Activated effector memory CD4-positive, alpha-beta T cell treated with anti-CD3 and anti-CD28 coated beads, Interleukin-2, amount 50 U/mL, for 16 hours (primary cell): ENCODE measurements at regions not wholly inside any gene's neighbourhood (a gene's known extent, or its start where the extent isn't known, plus 50 kb on each side); places are given as distances from the start of the nearest gene placed in this dataset.

Experiments
- DNase-seq: peaks from one replicate; pipeline ENCODE4 v3.0.0-alpha.2; 2020

GRCh38 chr10:117720931-117721835 lies 178.6 kb downstream of the EMX2 start:
- DNase-seq = no peak

- DNase-seq = no peak
Measured at GRCh38 chr10:117721873-117722272, 179.3 kb downstream of the EMX2 start.

DNA sequence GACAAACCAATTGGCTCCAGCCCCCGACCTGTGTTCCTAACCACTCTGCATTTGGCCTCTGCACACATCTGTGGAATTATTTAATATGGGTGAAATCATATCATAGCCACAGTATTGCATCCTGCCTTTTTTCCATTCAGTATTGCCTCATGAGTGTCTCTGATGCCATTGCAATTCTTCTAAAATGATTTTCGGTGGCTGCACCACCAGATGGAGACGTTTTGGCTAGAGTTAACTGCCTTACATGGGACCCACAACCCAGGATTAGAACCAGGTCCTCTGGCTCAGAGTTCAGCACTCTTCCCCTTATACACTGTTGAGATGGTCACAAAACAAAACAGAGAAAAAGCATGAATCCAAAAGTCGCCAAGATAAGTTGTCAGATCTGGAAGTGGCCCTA lies 180.8 kb downstream of the EMX2 start:
- no peak for DNase-seq

- no peak for DNase-seq
Measured at GRCh38 chr10:117725993-117726392, 183.4 kb downstream of the EMX2 start.

DNA sequence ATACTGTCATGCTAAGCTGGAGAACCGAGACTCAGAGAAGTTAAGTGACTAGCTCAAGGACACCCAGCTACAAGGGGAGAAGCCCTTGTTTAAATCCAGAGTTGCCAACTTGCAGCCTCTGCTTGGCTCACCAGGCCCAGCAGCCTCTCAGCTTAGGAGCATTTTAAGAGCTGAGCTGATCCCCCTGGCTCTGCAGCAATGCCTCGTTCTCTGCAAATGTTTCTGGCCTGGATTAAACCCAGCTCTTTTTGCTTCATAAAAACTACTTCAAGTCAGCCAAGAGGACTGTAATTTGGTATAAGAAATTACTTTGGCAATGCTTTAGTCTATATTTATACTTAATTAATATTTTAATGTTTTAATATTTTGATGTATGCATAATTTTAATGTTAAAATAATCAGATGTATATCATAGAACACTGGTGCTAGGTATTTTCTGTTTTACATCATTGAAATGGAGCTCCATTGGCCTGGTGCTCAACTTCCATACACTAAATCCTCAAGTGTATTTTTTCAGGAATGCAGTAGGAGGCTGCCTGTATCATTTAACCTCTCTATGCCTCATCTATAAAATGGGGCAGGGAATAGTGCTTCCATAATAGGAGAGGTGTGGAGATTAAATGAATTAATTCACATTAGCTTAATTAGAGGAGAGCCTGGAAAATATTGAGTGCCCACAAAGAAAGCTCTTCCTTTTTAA lies 184.2 kb downstream of the EMX2 start:
- DNase-seq = no peak

GRCh38 chr10:117727421-117727820 lies 184.9 kb downstream of the EMX2 start:
- no peak for DNase-seq

GRCh38 chr10:117728087-117728486 lies 185.5 kb downstream of the EMX2 start:
- DNase-seq = no peak

- no peak for DNase-seq
Measured at GRCh38 chr10:117729156-117729555, 186.6 kb downstream of the EMX2 start.

DNA sequence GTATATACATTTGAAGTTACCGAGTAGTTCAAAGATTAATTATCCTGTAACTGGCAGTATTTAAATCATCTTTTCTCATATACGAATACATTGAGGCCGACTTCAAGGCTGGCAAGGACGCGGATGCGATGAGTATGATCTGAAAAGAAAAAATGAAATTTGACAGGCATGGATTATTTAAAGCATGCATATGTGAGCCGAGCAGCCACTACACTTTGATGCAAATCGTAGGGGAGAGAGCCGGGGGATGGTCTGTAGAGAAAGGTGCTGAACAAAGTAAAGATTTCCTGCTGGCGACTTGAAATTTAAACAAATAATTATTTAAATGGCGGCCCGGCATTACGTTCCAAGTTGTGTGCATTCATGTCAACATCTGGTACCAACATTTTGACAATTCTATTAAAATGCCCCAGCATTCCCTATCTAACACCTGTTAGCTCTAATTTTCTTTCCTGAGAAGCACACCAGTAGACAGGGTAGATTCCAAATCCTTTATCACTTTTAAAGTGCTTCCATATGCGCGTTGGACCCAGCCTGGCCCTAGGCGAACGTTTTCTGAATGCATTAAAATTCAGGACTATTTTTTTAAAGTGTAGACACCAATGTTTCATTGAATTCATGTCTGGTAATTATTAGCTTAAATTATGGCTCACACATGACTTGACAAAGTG lies 188.7 kb downstream of the EMX2 start:
- no peak for DNase-seq

DNA sequence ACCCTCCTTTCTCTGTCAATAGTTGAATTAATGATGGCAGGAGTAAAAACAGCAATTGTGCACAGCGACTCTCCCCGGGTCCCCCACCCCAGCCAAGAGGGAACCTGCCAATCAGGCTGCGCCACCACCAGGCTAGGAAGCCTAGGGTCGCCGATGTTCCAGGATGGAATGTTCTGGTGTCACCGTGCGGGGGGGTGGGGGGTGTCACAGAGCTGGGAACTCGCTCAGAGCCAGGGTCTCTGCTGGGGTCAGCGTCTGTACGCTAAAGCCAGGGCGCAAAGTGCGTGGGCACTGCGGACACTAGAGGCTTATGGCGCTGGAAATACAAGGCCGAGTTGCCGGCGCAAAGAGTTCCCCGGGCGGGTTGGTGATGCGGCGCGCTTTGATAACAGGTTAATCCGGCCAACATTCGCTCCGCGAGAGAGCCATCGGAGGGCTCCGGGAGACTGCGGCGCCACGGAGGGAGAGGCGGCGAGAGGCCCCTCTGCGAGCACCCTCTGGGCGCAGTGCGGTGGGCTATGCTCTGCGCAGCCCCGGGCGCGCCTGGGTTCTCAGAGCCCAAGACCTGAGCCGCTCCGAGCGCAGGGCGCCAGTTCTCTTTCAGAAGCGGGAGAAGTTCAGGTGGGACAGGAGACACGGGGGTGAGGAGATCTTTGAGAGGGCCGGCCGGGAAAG lies 192.3 kb downstream of the EMX2 start:
- no peak for DNase-seq

- DNase-seq = no peak
Measured at GRCh38 chr10:117736655-117737054, 194.1 kb downstream of the EMX2 start.

DNA sequence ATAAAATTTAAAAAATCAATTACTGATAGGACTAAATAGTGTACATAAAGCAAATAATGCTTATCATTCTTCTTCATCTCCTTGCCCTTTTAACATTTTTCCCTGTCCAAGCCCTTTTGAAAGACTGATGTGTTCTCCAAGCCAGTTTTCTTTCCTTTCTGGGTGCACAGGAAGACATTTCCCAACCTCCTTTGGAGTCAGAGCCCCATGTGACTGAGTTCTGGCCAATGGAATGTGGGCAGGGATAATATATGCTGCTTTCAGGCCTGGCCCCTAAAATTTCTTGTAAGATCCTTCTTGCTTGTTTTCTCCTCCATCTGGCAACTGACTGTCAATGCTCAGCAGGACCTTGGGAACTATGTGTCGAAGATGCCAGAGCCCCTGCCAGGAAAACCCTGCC lies 197.5 kb downstream of the EMX2 start:
- no peak for DNase-seq

DNA sequence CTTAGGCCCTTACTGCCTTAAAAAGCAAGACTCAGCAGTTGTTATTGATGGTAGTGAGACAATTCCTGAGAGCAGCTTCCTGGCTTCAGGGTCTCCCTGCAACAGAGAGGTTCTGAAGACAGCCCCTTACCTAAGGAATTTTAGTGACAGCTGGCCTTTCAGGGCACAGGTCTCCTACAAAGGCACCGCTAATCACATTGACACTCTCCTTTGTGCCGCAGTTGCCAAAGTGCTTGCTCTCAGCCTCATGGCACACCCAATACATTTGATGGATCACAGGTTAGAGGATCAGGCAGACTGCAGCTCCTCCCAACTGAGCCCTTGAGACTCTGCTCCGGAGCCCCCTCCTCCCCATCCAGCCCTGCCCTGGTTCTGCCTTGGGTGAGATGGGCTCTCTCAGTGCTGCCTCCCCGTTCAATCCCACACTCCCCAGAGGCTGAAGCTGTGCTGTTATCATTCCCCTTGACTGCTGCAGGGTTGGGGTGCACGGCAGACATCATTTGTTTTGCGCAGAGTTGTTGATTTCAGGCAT lies 198.2 kb downstream of the EMX2 start:
- no peak for DNase-seq

- no peak for DNase-seq
Measured at GRCh38 chr10:117741524-117741923, 199.0 kb downstream of the EMX2 start.

- no peak for DNase-seq
Measured at GRCh38 chr10:117743509-117743908, 201.0 kb downstream of the EMX2 start.

- no peak for DNase-seq
Measured at GRCh38 chr10:117745301-117745700, 202.8 kb downstream of the EMX2 start.

DNA sequence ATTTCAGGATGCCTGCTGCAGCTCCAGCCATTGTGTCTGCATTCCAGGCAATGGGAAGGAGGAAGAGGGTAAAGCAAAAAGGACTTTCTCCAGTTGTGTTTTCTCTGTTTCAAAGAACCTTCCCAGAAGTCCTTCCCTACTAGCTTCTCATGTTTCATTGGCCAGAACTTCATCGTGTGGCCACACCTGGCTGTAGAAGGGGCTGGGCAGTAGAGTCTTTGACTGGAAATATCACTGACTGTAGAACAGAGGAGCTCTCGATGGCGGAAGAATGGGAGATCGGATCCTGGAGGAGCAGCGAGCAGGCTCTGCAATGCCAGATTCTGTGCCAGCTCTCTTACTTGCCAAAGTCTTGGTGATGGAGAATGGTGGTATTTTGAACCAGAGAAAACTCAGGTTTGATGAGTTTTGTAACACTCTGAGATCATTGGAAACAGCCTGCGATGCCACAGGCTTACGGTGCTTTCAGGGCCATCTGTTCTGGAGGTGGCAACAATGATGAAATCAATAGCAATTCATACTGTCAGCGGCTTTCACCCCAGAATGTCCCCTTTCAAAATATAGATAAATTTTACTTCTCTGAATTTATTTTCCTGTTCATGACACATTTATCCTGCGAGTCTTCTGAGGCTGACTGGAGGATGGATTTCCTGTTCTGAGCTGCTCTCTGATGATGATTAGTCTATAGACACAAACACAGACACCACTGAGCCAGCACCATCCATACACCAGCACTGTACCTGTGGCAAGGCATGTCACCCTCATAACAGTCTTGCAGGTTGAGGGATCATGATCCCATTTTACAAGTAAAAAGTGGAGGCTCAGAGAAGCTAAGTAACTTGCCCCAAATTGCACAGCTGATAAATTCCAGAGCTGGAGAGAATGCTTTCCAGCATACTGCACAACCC lies 204.2 kb downstream of the EMX2 start:
- DNase-seq = no peak

DNA sequence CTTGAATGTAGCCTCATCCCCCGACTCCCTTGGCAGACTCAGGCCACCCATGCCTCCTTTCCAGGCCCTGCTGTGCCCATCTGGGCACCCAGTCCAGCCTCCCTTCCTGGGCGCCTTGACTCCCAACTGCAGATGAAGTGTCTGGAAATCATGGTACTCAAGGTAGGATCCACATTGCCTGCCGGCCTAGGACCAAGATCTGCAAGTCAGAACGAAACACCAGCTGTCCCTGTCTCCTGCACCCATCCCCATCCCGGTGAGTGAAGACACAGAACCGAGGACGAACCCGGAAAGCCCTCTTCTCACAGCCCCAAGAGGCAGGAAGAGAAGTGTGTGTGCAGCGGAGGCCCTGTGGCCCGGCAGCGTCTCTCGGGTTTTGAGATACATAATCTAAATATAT lies 205.1 kb downstream of the EMX2 start:
- no peak for DNase-seq

DNA sequence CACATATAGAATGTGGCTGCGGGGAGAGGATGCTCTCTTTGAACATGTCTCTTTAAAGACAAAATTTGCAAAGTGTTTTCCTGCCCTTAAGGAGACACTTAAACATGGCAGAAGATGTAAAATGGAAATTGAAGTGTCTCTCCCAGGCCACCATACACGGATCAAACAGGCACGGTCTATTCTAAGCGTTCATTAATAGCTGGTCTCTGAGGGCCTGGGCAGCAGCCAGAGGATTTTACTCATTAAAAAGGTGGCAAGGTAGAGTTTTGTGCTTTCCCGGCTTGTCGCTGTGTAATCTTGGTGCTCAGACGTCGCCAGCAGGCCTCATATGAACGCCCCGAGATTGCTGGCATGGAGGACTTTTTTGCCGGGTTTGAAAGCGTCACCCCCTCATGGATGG lies 205.5 kb downstream of the EMX2 start:
- no peak for DNase-seq

DNA sequence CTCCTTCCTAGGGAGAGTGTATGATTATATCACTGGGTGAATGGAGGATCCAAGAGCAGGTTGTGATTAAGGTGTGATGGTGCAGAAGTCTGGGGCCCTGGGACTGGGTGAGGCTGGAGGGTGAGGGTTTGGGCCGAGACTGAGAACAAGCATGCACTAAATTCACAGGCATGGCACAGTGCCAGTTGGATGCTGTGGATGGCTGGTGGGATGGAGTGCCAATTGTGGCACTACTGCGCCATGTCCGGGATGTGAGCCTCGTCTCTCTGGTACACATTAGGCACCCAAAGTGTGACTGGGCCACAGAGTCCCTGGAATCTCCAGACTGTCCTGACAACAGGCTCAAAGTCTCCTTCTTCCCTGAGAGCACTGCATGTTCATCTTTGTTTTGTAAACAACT lies 208.1 kb downstream of the EMX2 start:
- no peak for DNase-seq

DNA sequence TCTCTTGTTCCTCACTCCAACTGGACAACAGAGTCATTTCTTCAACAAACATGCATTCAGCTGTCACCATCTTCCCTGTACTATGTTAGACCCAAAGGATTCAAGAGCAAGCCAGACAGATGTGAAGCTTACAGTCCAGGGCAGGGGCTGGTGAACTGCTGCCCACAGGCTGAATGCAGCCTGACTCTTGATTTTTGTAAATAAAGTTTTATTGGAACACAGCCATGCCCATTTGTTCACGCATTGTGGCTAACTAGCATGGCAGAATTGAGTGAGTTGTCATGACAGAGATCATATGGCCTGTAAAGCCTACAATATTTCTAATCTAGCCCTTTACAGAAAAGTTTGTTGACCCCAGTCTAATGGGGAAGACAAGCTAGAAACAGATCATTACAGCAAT lies 208.7 kb downstream of the EMX2 start:
- DNase-seq = no peak

DNA sequence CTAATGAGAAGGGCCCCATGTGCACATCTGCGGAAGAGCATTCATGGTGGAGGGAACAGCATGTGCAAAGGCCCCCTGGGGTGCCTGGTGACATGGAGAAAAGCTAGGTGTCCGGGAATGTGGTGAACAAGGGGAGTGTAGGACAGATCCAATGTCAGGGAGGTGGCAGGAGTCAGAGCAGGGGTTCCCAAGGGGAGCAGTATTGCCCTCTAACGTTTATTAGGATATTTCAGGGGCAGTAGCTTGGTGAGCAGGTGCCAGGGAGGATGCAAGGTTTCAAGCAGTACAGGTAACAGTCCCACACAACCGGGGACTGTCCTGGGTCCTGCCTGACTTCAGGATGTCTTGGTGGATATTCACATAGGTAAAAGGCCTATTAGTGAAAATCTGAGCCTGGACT lies 209.6 kb downstream of the EMX2 start:
- DNase-seq = no peak
